Right lobe of liver (tissue), 6 donors: ENCODE measurements at regions not wholly inside any gene's neighbourhood (a gene's known extent, or its start where the extent isn't known, plus 50 kb on each side); places are given as distances from the start of the nearest gene placed in this dataset.
A peak's percentile ranks its signal among the peaks of the same experiment; 100 is the strongest.

Experiments
- ATAC-seq, 4 donors: fragments of 200-7000 bp; cut with Tn5 transposase; one replicate each; pipeline ENCODE4 v1.9.1; 2020; ENCODE audit warnings: mild to moderate bottlenecking in 4 of 4, moderate library complexity in 4 of 4
- DNase-seq, 3 donors: peaks; one replicate each; pipeline ENCODE4 v3.0.0-alpha.2; 2020
- H3K27ac ChIP-seq, 3 donors: fragments of 200-600 bp; one replicate each; pipeline ENCODE4 v1.8.0; 2022
- H3K27me3 ChIP-seq, 2 donors: fragments of 200-600 bp; one replicate each; pipeline ENCODE4 v1.8.0; 2022
- H3K36me3 ChIP-seq, 4 donors: fragments of 200-600 bp; sonication (generic) in 1 of 4; one replicate each; pipeline versions ENCODE4 v1.5.1 to v1.8.0; 2017 to 2022; ENCODE audit warnings: control low read depth in 1 of 4
- H3K4me1 ChIP-seq, 4 donors: fragments of 200-600 bp; sonication (generic) in 1 of 4; one replicate each; pipeline versions ENCODE4 v1.5.1 to v1.8.0; 2017 to 2022; ENCODE audit warnings: control low read depth in 1 of 4
- H3K4me3 ChIP-seq, 3 donors: fragments of 200-600 bp; one replicate each; pipeline ENCODE4 v1.8.0; 2022
- H3K9me3 ChIP-seq, 4 donors: fragments of 200-600 bp; sonication (generic) in 1 of 4; one replicate each; pipeline versions ENCODE4 v1.5.1 to v1.8.0; 2017 to 2022; ENCODE audit warnings: control low read depth in 1 of 4
- CTCF ChIP-seq, 4 donors: fragments of 200-600 bp in 3 of 4; fragments of 450-650 bp in 1 of 4; IDR thresholded peaks; one replicate each; pipeline versions ENCODE4 v1.5.1 to v1.8.0; 2016 to 2022; ENCODE audit warnings: antibody characterized with exemption in 4 of 4, mild to moderate bottlenecking in 2 of 4
- POLR2A ChIP-seq: fragments of 450-650 bp; IDR thresholded peaks from one replicate; pipeline ENCODE4 v1.6.1; 2017; ENCODE audit warnings: antibody characterized with exemption, mild to moderate bottlenecking
- WGBS: methylation state at CpG from one replicate; pipeline ENCODE4 v1.1.6; 2018; ENCODE audit warnings: low coverage, low lambda C conversion rate; ENCODE audit not compliant: insufficient coverage; ENCODE audit errors: missing lambda C conversion rate; 5-methylcytosine and 5-hydroxymethylcytosine counted together
- intact Hi-C, 2 donors: fragments of 100-400 bp; cut with DNase I; formaldehyde crosslinking; loops; one replicate each; pipeline versions ENCODE4 v1.11.2 to v1.14.1; 2022
- donor health status: DM: no; HTN: yes; CAD: no.
- donor health status: DM: no; HTN: no; CAD: no.
- donor health status: DM: no; HTN: no; CAD: no.
- donor health status: DM: no; HTN: yes; CAD: no.
- donor health status: DM: no; HTN: yes; CAD: no.

- Histone ChIP-seq H3K27me3 (no peaks in the 10 kb centered on the region), H3K27ac (no peak overlapping the region), H3K9me3 (no peaks in the 10 kb centered on the region), H3K4me3 (no peak overlapping the region), H3K4me1 (no peaks in the 10 kb centered on the region), H3K36me3 (no peaks in the 10 kb centered on the region)
- no peak for DNase-seq
- no CpG with 5 or more reads among the region's 3 CpGs for WGBS
- ATAC-seq, result no peak
- intact Hi-C loops, result no loop called here
- TF ChIP-seq POLR2A (no peak), CTCF (IDR thresholded peaks at IDR 0.05) (no peak)
Observed at GRCh38 chr2:167753142-167753541, 494.3 kb downstream of the STK39 start.

DNA sequence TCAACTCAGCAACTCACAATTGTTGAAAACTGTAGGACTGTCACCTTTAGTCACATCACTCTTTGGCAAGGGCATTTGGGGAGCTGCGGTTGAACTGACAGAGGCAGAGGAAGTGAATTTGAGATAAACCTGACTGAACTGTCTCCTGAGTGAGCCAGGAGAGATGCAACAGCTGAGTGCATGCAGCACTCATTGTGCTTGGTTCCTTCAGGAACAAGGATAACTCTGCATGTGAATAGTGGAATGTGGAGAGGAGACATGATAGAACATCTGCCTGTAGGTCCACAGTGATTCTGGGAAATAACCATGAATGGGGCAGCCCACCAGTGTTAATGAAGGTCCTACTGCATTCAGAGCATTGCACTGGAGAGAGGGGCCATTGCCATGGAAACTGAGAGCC is 494.7 kb downstream of the STK39 start:
- TF ChIP-seq POLR2A (no peak), CTCF (IDR thresholded peaks at IDR 0.05) (no peak)
- no peaks in the 10 kb centered on the region for H3K9me3 ChIP-seq
- no peaks in the 10 kb centered on the region for H3K27me3 ChIP-seq
- H3K27ac ChIP-seq, result no peak overlapping the region
- DNase-seq (no peak), ATAC-seq (no peak)
- H3K4me3 ChIP-seq, result no peak overlapping the region
- no peaks in the 10 kb centered on the region for H3K4me1 ChIP-seq
- 15% methylated on average over 1 of the region's 1 CpG for WGBS
- intact Hi-C loops, result no loop called here
- no peaks in the 10 kb centered on the region for H3K36me3 ChIP-seq

GRCh38 chr2:167750675-167751074 is 496.7 kb downstream of the STK39 start:
- no peaks in the 10 kb centered on the region for H3K4me1 ChIP-seq

GRCh38 chr2:167749660-167750059 is 497.7 kb downstream of the STK39 start:
- 43% methylated on average over 1 of the region's 1 CpG for WGBS
- ATAC-seq, result peak in 1 of 4 donors; percentile 29

More at GRCh38 chr2:167750675-167751074, 496.7 kb downstream of the STK39 start:
- Histone ChIP-seq H3K27ac (no peak overlapping the region), H3K27me3 (no peaks in the 10 kb centered on the region), H3K4me3 (no peak overlapping the region), H3K9me3 (no peaks in the 10 kb centered on the region), H3K36me3 (no peaks in the 10 kb centered on the region)
- ATAC-seq (no peak), DNase-seq (no peak)
- no peak for TF ChIP-seq POLR2A
- no peak for TF ChIP-seq CTCF (IDR thresholded peaks at IDR 0.05)
- intact Hi-C loops, result no loop called here
- 78% methylated on average over 3 of the region's 3 CpGs for WGBS

More at GRCh38 chr2:167749660-167750059, 497.7 kb downstream of the STK39 start:
- Histone ChIP-seq H3K27me3 (no peaks in the 10 kb centered on the region), H3K27ac (no peak overlapping the region), H3K4me3 (no peak overlapping the region), H3K4me1 (no peaks in the 10 kb centered on the region), H3K9me3 (no peaks in the 10 kb centered on the region), H3K36me3 (no peaks in the 10 kb centered on the region)
- no peak for DNase-seq
- intact Hi-C loops, result no loop called here
- TF ChIP-seq CTCF (IDR thresholded peaks at IDR 0.05), result no peak
- TF ChIP-seq POLR2A, result no peak
